WERI-Rb-1 (cell line): ENCODE measurements at regions not wholly inside any gene's neighbourhood (a gene's known extent, or its start where the extent isn't known, plus 50 kb on each side); places are given as distances from the start of the nearest gene placed in this dataset.

Experiments used
- DNase-seq: peaks from one replicate; pipeline ENCODE4 v3.0.0-alpha.2; 2020
- H3K27ac ChIP-seq: fragments of 250-450 bp; sonication (Bioruptor Pico); 2 replicates; pipeline ENCODE4 v1.5.1; 2020; ENCODE audit warnings: mild to moderate bottlenecking, moderate library complexity
- H3K27me3 ChIP-seq: fragments of 250-450 bp; sonication (Bioruptor Pico); 2 replicates; pipeline ENCODE4 v1.5.1; 2021; ENCODE audit warnings: mild to moderate bottlenecking, low read depth, moderate library complexity; ENCODE audit not compliant: insufficient read depth, severe bottlenecking
- H3K36me3 ChIP-seq: fragments of 250-450 bp; sonication (Bioruptor Pico); 2 replicates; pipeline ENCODE4 v1.5.1; 2020; ENCODE audit warnings: mild to moderate bottlenecking, moderate library complexity
- H3K4me3 ChIP-seq: 2 replicates; pipeline ENCODE4 v1.5.1; 2011; ENCODE audit warnings: low read depth, mild to moderate bottlenecking, control low read depth, low read length
- H3K9me3 ChIP-seq: fragments of 250-450 bp; sonication (Bioruptor Pico); 2 replicates; pipeline ENCODE4 v1.5.1; 2021; ENCODE audit warnings: mild to moderate bottlenecking, moderate library complexity; ENCODE audit not compliant: severe bottlenecking
- CTCF ChIP-seq: IDR thresholded peaks from 2 replicates; pipeline ENCODE4 v1.5.1; 2011; ENCODE audit warnings: low read depth, mild to moderate bottlenecking, control low read depth, inconsistent platforms, low read length

GRCh38 chr9:84413301-84413700 lies 72.7 kb upstream of the SLC28A3 start:
- Histone ChIP-seq H3K27ac (no peak overlapping the region), H3K27me3 (no peaks in the 10 kb centered on the region), H3K36me3 (no peaks in the 10 kb centered on the region), H3K4me3 (no peak overlapping the region), H3K9me3 (no peaks in the 10 kb centered on the region)
- no peak for TF ChIP-seq CTCF
- DNase-seq: no peak

- TF ChIP-seq CTCF: peak; percentile 41; the same call in 1 of the 2 replicates
- no peak for DNase-seq
- peaks cover 5% of the 10 kb centered on the region for H3K9me3 ChIP-seq
- H3K36me3 ChIP-seq: no peaks in the 10 kb centered on the region
- H3K27ac ChIP-seq: no peak overlapping the region
- no peak overlapping the region for H3K4me3 ChIP-seq
- H3K27me3 ChIP-seq: no peaks in the 10 kb centered on the region
Measured at GRCh38 chr9:84419031-84419602, 78.6 kb upstream of the SLC28A3 start.

GRCh38 chr9:84424931-84425330 lies 84.4 kb upstream of the SLC28A3 start:
- DNase-seq: no peak
- Histone ChIP-seq H3K4me3 (no peak overlapping the region), H3K36me3 (no peaks in the 10 kb centered on the region), H3K27ac (no peak overlapping the region), H3K27me3 (peaks cover 2% of the 10 kb centered on the region), H3K9me3 (peaks cover 5% of the 10 kb centered on the region)
- TF ChIP-seq CTCF: no peak

GRCh38 chr9:84432746-84433145 lies 92.2 kb upstream of the SLC28A3 start:
- Histone ChIP-seq H3K4me3 (no peak overlapping the region), H3K27me3 (peaks cover 12% of the 10 kb centered on the region), H3K9me3 (no peaks in the 10 kb centered on the region), H3K27ac (no peak overlapping the region), H3K36me3 (no peaks in the 10 kb centered on the region)
- TF ChIP-seq CTCF: no peak
- DNase-seq: no peak

GRCh38 chr9:84435902-84436301 lies 95.3 kb upstream of the SLC28A3 start:
- Histone ChIP-seq H3K27me3 (peaks cover 7% of the 10 kb centered on the region), H3K27ac (no peak overlapping the region), H3K36me3 (no peaks in the 10 kb centered on the region), H3K4me3 (no peak overlapping the region), H3K9me3 (no peaks in the 10 kb centered on the region)
- no peak for TF ChIP-seq CTCF
- DNase-seq: no peak
